A549 (cell line): ENCODE measurements at regions not wholly inside any gene's neighbourhood (a gene's known extent, or its start where the extent isn't known, plus 50 kb on each side); places are given as distances from the start of the nearest gene placed in this dataset.

ENCODE experiments used
- EP300 ChIP-seq, 2 experiments: fragments of >200 bp; sonication (Bioruptor Twin); formaldehyde crosslinking; IDR thresholded peaks; 2 replicates in 1 of 2; 3 replicates in 1 of 2; pipeline ENCODE4 v1.6.1; 2016 to 2017
- JUN ChIP-seq, 2 experiments: fragments of >200 bp; sonication (Bioruptor Twin); formaldehyde crosslinking; IDR thresholded peaks; 2 replicates in 1 of 2; 3 replicates in 1 of 2; pipeline ENCODE4 v1.6.1; 2016 to 2017
- KDM1A ChIP-seq: fragments of 200-600 bp; sonication (generic); IDR thresholded peaks from 2 replicates; pipeline ENCODE4 v1.6.1; 2016; ENCODE audit warnings: low read depth, mild to moderate bottlenecking
- MYC ChIP-seq: IDR thresholded peaks from 2 replicates; pipeline ENCODE4 v1.6.1; 2012; ENCODE audit warnings: mild to moderate bottlenecking, inconsistent platforms, low read length, improper control_type of control experiment, borderline replicate concordance
- POLR2A ChIP-seq: IDR thresholded peaks from 2 replicates; pipeline ENCODE4 v1.6.1; 2012; ENCODE audit warnings: mild to moderate bottlenecking, low read length
- REST ChIP-seq: fragments of 200-600 bp; sonication (generic); IDR thresholded peaks from 2 replicates; pipeline ENCODE4 v1.6.1; 2016; ENCODE audit warnings: antibody characterized with exemption, mild to moderate bottlenecking, moderate library complexity
- SMC3 ChIP-seq: fragments of >200 bp; sonication (Bioruptor Twin); formaldehyde crosslinking; IDR thresholded peaks from 3 replicates; pipeline ENCODE4 v1.6.1; 2018; ENCODE audit warnings: inconsistent platforms
- ZFP36 ChIP-seq: fragments of 450-650 bp; IDR thresholded peaks from 2 replicates; pipeline ENCODE4 v1.6.1; 2014; ENCODE audit warnings: borderline replicate concordance; ENCODE audit not compliant: partially characterized antibody
- TF ChIP-seq, protein P1 (sequence below): fragments of >200 bp; sonication (Bioruptor Twin); formaldehyde crosslinking; IDR thresholded peaks from 3 replicates; pipeline ENCODE4 v1.5.1; 2016
- TF ChIP-seq, protein P2 (sequence below): IDR thresholded peaks from 2 replicates; pipeline ENCODE4 v1.6.1; 2012
- TF ChIP-seq, protein P3 (sequence below): fragments of >200 bp; sonication (Bioruptor Twin); formaldehyde crosslinking; IDR thresholded peaks from 3 replicates; pipeline ENCODE4 v1.6.1; 2016

DNA sequence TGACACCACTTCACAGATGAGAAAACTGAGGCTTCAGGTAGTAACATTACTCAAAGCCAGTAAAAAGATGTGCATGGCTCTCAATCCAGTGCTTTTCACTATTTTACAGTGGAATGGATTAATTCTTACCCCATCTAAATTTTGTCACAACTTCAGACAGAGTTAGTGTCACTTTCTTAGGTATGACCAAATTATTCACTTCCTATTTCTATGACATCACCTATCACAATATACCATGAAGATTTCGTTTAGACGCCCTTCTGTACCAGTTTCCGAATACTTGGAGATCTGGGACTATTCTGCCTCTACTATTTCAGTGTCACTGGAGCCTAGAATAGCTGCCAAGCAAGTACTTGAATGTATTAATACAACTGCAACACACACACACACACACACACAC lies 437.5 kb downstream of the KLF12 start:
- no peak for TF ChIP-seq JUN (IDR thresholded peaks at IDR 0.05)
- TF ChIP-seq POLR2A, result no peak
- TF ChIP-seq, protein P1, sequence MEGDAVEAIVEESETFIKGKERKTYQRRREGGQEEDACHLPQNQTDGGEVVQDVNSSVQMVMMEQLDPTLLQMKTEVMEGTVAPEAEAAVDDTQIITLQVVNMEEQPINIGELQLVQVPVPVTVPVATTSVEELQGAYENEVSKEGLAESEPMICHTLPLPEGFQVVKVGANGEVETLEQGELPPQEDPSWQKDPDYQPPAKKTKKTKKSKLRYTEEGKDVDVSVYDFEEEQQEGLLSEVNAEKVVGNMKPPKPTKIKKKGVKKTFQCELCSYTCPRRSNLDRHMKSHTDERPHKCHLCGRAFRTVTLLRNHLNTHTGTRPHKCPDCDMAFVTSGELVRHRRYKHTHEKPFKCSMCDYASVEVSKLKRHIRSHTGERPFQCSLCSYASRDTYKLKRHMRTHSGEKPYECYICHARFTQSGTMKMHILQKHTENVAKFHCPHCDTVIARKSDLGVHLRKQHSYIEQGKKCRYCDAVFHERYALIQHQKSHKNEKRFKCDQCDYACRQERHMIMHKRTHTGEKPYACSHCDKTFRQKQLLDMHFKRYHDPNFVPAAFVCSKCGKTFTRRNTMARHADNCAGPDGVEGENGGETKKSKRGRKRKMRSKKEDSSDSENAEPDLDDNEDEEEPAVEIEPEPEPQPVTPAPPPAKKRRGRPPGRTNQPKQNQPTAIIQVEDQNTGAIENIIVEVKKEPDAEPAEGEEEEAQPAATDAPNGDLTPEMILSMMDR, result no peak
- no peak for TF ChIP-seq MYC
- TF ChIP-seq EP300 (IDR thresholded peaks at IDR 0.05), result no peak
- TF ChIP-seq SMC3, result no peak
- no peak for TF ChIP-seq ZFP36
- TF ChIP-seq KDM1A, result no peak
- TF ChIP-seq REST, result no peak
- TF ChIP-seq, protein P2, sequence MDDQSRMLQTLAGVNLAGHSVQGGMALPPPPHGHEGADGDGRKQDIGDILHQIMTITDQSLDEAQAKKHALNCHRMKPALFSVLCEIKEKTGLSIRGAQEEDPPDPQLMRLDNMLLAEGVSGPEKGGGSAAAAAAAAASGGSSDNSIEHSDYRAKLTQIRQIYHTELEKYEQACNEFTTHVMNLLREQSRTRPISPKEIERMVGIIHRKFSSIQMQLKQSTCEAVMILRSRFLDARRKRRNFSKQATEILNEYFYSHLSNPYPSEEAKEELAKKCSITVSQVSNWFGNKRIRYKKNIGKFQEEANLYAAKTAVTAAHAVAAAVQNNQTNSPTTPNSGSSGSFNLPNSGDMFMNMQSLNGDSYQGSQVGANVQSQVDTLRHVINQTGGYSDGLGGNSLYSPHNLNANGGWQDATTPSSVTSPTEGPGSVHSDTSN, result no peak
- TF ChIP-seq, protein P3, sequence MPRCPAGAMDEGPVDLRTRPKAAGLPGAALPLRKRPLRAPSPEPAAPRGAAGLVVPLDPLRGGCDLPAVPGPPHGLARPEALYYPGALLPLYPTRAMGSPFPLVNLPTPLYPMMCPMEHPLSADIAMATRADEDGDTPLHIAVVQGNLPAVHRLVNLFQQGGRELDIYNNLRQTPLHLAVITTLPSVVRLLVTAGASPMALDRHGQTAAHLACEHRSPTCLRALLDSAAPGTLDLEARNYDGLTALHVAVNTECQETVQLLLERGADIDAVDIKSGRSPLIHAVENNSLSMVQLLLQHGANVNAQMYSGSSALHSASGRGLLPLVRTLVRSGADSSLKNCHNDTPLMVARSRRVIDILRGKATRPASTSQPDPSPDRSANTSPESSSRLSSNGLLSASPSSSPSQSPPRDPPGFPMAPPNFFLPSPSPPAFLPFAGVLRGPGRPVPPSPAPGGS, result no peak
